ENCODE measurements at regions not wholly inside any gene's neighbourhood (a gene's known extent, or its start where the extent isn't known, plus 50 kb on each side); places are given as distances from the start of the nearest gene placed in this dataset.

- DNase-seq = no peak
- H3K27me3 ChIP-seq = no peaks in the 10 kb centered on the region
- no peaks in the 10 kb centered on the region for H3K36me3 ChIP-seq
- 75 to 78% methylated on average over 2 of the region's 2 CpGs for WGBS, 2 donors
- no peaks in the 10 kb centered on the region for H3K9me3 ChIP-seq
- H3K27ac ChIP-seq = no peak overlapping the region
- intact Hi-C loops (cut with DNase I) = no loop called here
- TF ChIP-seq EP300 (IDR thresholded peaks at IDR 0.05) (no peak), CTCF (IDR thresholded peaks at IDR 0.05) (no peak), POLR2A (IDR thresholded peaks at IDR 0.05) (no peak), POLR2AphosphoS5 (IDR thresholded peaks at IDR 0.05) (no peak)
- no peaks in the 10 kb centered on the region for H3K4me1 ChIP-seq
- no peak overlapping the region for H3K4me3 ChIP-seq
Observed at GRCh38 chr2:56693501-56693900, 509.7 kb downstream of the CCDC85A start.

- TF ChIP-seq POLR2AphosphoS5 (IDR thresholded peaks at IDR 0.05) = no peak
- no peak for TF ChIP-seq POLR2A (IDR thresholded peaks at IDR 0.05)
- no peak for TF ChIP-seq CTCF (IDR thresholded peaks at IDR 0.05)
- no peak for TF ChIP-seq EP300 (IDR thresholded peaks at IDR 0.05)
- Histone ChIP-seq H3K27me3 (no peaks in the 10 kb centered on the region), H3K27ac (no peak overlapping the region), H3K4me3 (no peak overlapping the region), H3K4me1 (no peaks in the 10 kb centered on the region), H3K9me3 (peaks cover 0 to 6% (median 0%) of the 10 kb centered on the region in 4 donors), H3K36me3 (no peaks in the 10 kb centered on the region)
- no peak for DNase-seq
- WGBS, 2 donors = 81 to 89% methylated on average over 2 of the region's 2 CpGs
- intact Hi-C loops (cut with DNase I) = no loop called here
Observed at GRCh38 chr2:56703001-56703400, 519.2 kb downstream of the CCDC85A start.

GRCh38 chr2:56705713-56706112 is 521.9 kb downstream of the CCDC85A start:
- Histone ChIP-seq H3K27ac (no peak overlapping the region), H3K4me1 (no peaks in the 10 kb centered on the region), H3K9me3 (no peaks in the 10 kb centered on the region), H3K4me3 (no peak overlapping the region), H3K36me3 (no peaks in the 10 kb centered on the region), H3K27me3 (no peaks in the 10 kb centered on the region)
- no peak for DNase-seq
- WGBS, 2 donors = 33 to 54% methylated on average over 2 of the region's 2 CpGs
- intact Hi-C loops (cut with DNase I) = no loop called here
- TF ChIP-seq EP300 (IDR thresholded peaks at IDR 0.05) = no peak
- TF ChIP-seq CTCF (IDR thresholded peaks at IDR 0.05) = no peak
- no peak for TF ChIP-seq POLR2AphosphoS5 (IDR thresholded peaks at IDR 0.05)
- no peak for TF ChIP-seq POLR2A (IDR thresholded peaks at IDR 0.05)

- no peaks in the 10 kb centered on the region for H3K4me1 ChIP-seq
- TF ChIP-seq POLR2A (IDR thresholded peaks at IDR 0.05) (no peak), POLR2AphosphoS5 (IDR thresholded peaks at IDR 0.05) (no peak), CTCF (IDR thresholded peaks at IDR 0.05) (no peak), EP300 (IDR thresholded peaks at IDR 0.05) (no peak)
- intact Hi-C loops (cut with DNase I) = no loop called here
- no peaks in the 10 kb centered on the region for H3K9me3 ChIP-seq
- no peak overlapping the region for H3K4me3 ChIP-seq
- no peak for DNase-seq
- H3K36me3 ChIP-seq = no peaks in the 10 kb centered on the region
- H3K27me3 ChIP-seq = no peaks in the 10 kb centered on the region
- WGBS, 2 donors = 73 to 84% methylated on average over 3 of the region's 3 CpGs
- H3K27ac ChIP-seq = no peak overlapping the region
Observed at GRCh38 chr2:56707218-56707617, 523.4 kb downstream of the CCDC85A start.

GRCh38 chr2:56707650-56708049 is 523.9 kb downstream of the CCDC85A start:
- H3K4me1 ChIP-seq = no peaks in the 10 kb centered on the region
- H3K27me3 ChIP-seq = no peaks in the 10 kb centered on the region
- H3K36me3 ChIP-seq = no peaks in the 10 kb centered on the region
- no peak for DNase-seq
- no peaks in the 10 kb centered on the region for H3K9me3 ChIP-seq
- H3K27ac ChIP-seq = no peak overlapping the region
- TF ChIP-seq CTCF (IDR thresholded peaks at IDR 0.05) = no peak
- no peak for TF ChIP-seq POLR2AphosphoS5 (IDR thresholded peaks at IDR 0.05)
- TF ChIP-seq EP300 (IDR thresholded peaks at IDR 0.05) = no peak
- no peak for TF ChIP-seq POLR2A (IDR thresholded peaks at IDR 0.05)
- 75 to 79% methylated on average over 2 of the region's 2 CpGs for WGBS, 2 donors
- intact Hi-C loops (cut with DNase I) = no loop called here
- H3K4me3 ChIP-seq = no peak overlapping the region
